OCI-LY7 (cell line): ENCODE measurements at regions not wholly inside any gene's neighbourhood (a gene's known extent, or its start where the extent isn't known, plus 50 kb on each side); places are given as distances from the start of the nearest gene placed in this dataset.
"Not testable (repeated sequence)": the region's sequence is repeated elsewhere in the genome, so short reads cannot be mapped to it uniquely, and the experiment has no call there.

Source experiments
- BruUV-seq: library from RNA; stranded (reverse); fragments of 400-500 nt; replicated peaks from 2 replicates; lab custom pipeline; 2021; lab: Mats Ljungman, UMichigan
- CTCF ChIA-PET: fragments of 300-600 bp; sonication (Branson Sonifier 250); formaldehyde crosslinking; loops from one replicate; lab custom pipeline; 2022; ENCODE audit warnings: antibody characterized with exemption; ENCODE audit not compliant: unreplicated experiment; lab: Charles Lee
- POLR2A ChIA-PET: fragments of 300-600 bp; sonication (Branson Sonifier 250); formaldehyde crosslinking; loops from one replicate; lab custom pipeline; 2022; ENCODE audit warnings: antibody characterized with exemption; lab: Charles Lee
- DNase-seq: peaks from one replicate; pipeline ENCODE4 v3.0.0-alpha.2; 2015; ENCODE audit warnings: low spot score
- H2AFZ ChIP-seq: fragments of 200-600 bp; sonication (generic), shearing (Covaris generic); 2 replicates; pipeline ENCODE4 v1.6.1; 2014; ENCODE audit warnings: mild to moderate bottlenecking, antibody characterized with exemption, low read length, moderate library complexity
- H3K27ac ChIP-seq: fragments of 200-600 bp; sonication (generic); 2 replicates; pipeline ENCODE4 v1.5.1; 2014; ENCODE audit warnings: mixed run types, low read depth, mild to moderate bottlenecking, moderate library complexity, low read length, inconsistent platforms; ENCODE audit not compliant: poor library complexity, severe bottlenecking
- H3K36me3 ChIP-seq: fragments of 200-600 bp; sonication (generic); 2 replicates; pipeline ENCODE4 v1.6.1; 2014; ENCODE audit warnings: mild to moderate bottlenecking, antibody characterized with exemption, low read length, moderate library complexity, mixed read lengths; ENCODE audit not compliant: insufficient read depth
- H3K4me1 ChIP-seq: fragments of 200-600 bp; sonication (generic); 2 replicates; pipeline ENCODE4 v1.5.1; 2014; ENCODE audit warnings: mild to moderate bottlenecking, low read length; ENCODE audit not compliant: insufficient read depth, poor library complexity, severe bottlenecking
- H3K4me2 ChIP-seq: fragments of 200-600 bp; sonication (generic); 2 replicates; pipeline ENCODE4 v1.6.1; 2014; ENCODE audit warnings: mild to moderate bottlenecking, low read length
- H3K4me3 ChIP-seq: fragments of 200-600 bp; sonication (generic); 2 replicates; pipeline ENCODE4 v1.5.1; 2014; ENCODE audit warnings: mild to moderate bottlenecking, low read depth, low read length; ENCODE audit not compliant: poor library complexity, severe bottlenecking
- H3K79me2 ChIP-seq: fragments of 200-600 bp; sonication (generic); 2 replicates; pipeline ENCODE4 v1.6.1; 2016; ENCODE audit warnings: low read depth, mild to moderate bottlenecking, low read length, moderate library complexity, mixed read lengths; ENCODE audit not compliant: insufficient read depth
- H3K9me2 ChIP-seq: fragments of 200-600 bp; sonication (generic); 2 replicates; pipeline ENCODE4 v1.6.1; 2016; ENCODE audit warnings: mild to moderate bottlenecking, low read length, mixed read lengths; ENCODE audit not compliant: insufficient read depth
- H3K9me3 ChIP-seq: fragments of 200-600 bp; sonication (generic); 2 replicates; pipeline ENCODE4 v1.6.1; 2014; ENCODE audit warnings: mild to moderate bottlenecking, mixed run types, low read length, mixed read lengths
- H4K20me1 ChIP-seq: fragments of 200-600 bp; sonication (generic); 2 replicates; pipeline ENCODE4 v1.6.1; 2014; ENCODE audit warnings: mild to moderate bottlenecking, antibody characterized with exemption, low read length, moderate library complexity, mixed read lengths; ENCODE audit not compliant: insufficient read depth
- EZH2phosphoT487 ChIP-seq: fragments of 200-600 bp; sonication (generic); IDR thresholded peaks from 2 replicates; pipeline ENCODE4 v1.6.1; 2018; ENCODE audit warnings: low read depth, borderline replicate concordance, mild to moderate bottlenecking, mixed run types, antibody characterized with exemption, low read length, moderate library complexity, mixed read lengths
- intact Hi-C: fragments of 100-400 bp; cut with micrococcal nuclease; formaldehyde crosslinking; loops from one replicate; pipeline ENCODE4 v1.10.0; 2022; ENCODE audit not compliant: unreplicated experiment
- TF ChIP-seq, protein P1 (sequence below): fragments of 200-600 bp; sonication (generic); conservative IDR thresholded peaks from 2 replicates; pipeline ENCODE4 v1.5.1; 2014; ENCODE audit warnings: mild to moderate bottlenecking, antibody characterized with exemption, low read length, moderate library complexity, mixed read lengths

DNA sequence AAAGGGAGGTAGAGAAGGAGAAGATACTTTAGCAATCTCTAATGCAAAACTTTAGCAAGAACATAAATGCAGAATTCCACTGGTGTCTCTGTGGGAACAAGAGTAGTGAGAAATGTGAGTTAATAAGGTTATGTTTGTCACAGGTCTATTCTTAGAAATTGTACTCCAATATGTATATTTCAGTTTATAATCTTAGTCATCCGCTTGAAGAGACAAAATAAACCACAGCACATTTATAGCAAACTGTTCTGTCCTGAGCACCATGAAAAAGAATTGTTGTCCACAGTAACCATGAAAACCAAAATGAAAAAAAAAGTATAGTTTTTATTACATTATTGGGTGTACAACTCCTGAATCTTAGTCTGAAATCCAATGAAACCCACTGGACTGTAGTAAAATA is 93.6 kb upstream of the TSLP start:
- Histone ChIP-seq H3K36me3 (no peaks in the 10 kb centered on the region), H4K20me1 (no peaks in the 10 kb centered on the region), H3K4me3 (no peak overlapping the region), H2AFZ (no peak overlapping the region), H3K4me2 (no peak overlapping the region), H3K9me3 (no peaks in the 10 kb centered on the region), H3K27ac (no peak overlapping the region), H3K79me2 (no peaks in the 10 kb centered on the region), H3K9me2 (no peaks in the 10 kb centered on the region), H3K4me1 (no peaks in the 10 kb centered on the region)
- DNase-seq = no peak
- CTCF ChIA-PET = no interaction called here
- POLR2A ChIA-PET = interaction anchor here (0.7 kb wide), 1 partner anchor 81 kb away, joined by 3 read pairs; no protein-coding TSS in a partner anchor
- no TSS peak for BruUV-seq
- intact Hi-C loops = no loop called here
- TF ChIP-seq EZH2phosphoT487 = no peak
- TF ChIP-seq, protein P1, sequence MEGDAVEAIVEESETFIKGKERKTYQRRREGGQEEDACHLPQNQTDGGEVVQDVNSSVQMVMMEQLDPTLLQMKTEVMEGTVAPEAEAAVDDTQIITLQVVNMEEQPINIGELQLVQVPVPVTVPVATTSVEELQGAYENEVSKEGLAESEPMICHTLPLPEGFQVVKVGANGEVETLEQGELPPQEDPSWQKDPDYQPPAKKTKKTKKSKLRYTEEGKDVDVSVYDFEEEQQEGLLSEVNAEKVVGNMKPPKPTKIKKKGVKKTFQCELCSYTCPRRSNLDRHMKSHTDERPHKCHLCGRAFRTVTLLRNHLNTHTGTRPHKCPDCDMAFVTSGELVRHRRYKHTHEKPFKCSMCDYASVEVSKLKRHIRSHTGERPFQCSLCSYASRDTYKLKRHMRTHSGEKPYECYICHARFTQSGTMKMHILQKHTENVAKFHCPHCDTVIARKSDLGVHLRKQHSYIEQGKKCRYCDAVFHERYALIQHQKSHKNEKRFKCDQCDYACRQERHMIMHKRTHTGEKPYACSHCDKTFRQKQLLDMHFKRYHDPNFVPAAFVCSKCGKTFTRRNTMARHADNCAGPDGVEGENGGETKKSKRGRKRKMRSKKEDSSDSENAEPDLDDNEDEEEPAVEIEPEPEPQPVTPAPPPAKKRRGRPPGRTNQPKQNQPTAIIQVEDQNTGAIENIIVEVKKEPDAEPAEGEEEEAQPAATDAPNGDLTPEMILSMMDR = no peak

DNA sequence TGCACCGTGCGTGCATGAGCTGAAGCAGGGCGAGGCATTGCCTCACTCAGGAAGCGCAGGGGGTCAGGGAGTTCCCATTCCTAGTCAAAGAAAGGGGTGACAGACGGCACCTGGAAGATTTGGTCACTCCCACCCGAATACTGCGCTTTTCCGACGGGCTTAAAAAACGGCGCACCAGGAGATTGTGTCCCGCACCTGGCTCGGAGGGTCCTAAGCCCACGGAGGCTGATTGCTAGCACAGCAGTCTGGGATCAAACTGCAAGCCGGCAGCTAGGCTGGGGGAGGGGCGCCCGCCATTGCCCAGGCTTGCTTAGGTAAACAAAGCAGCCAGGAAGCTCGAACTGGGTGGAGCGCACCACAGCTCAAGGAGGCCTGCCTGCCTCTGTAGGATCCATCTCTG is 85.6 kb upstream of the TSLP start:
- not testable (repeated sequence) for H3K4me2 ChIP-seq

DNA sequence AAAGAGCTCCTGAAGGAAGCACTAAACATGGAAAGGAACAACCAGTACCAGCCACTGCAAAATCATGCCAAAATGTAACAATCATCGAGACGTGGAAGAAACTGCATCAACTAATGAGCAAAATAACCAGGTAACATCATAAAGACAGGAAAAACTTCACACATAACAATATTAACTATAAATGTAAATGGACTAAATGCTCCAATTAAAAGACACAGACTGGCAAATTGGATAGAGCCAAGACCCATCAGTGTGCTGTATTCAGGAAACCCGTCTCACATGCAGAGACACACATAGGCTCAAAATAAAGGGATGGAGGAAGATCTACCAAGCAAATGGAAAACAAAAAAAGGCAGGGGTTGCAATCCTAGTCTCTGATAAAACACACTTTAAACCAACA is 83.9 kb upstream of the TSLP start:
- H3K4me3 ChIP-seq, BruUV-seq, H2AFZ ChIP-seq, H3K4me2 ChIP-seq, CTCF ChIA-PET, H3K79me2 ChIP-seq, H3K4me1 ChIP-seq, H4K20me1 ChIP-seq, H3K36me3 ChIP-seq, POLR2A ChIA-PET, H3K9me2 ChIP-seq, H3K9me3 ChIP-seq, DNase-seq, intact Hi-C loops, H3K27ac ChIP-seq: not testable (repeated sequence)

More for the DNA sequence above, 85.6 kb upstream of the TSLP start:
- H3K9me2 ChIP-seq, DNase-seq, intact Hi-C loops, H4K20me1 ChIP-seq, BruUV-seq, H3K4me3 ChIP-seq, H2AFZ ChIP-seq, H3K79me2 ChIP-seq, H3K4me1 ChIP-seq, H3K9me3 ChIP-seq, H3K27ac ChIP-seq, H3K36me3 ChIP-seq: not testable (repeated sequence)
- CTCF ChIA-PET = interaction anchor here (0.6 kb wide), 1 partner anchor 35 kb away, joined by 3 read pairs; no protein-coding TSS in a partner anchor
- POLR2A ChIA-PET = interaction anchor here (1.8 kb wide), 1 partner anchor 12 kb away, joined by 5 read pairs; no protein-coding TSS in a partner anchor

DNA sequence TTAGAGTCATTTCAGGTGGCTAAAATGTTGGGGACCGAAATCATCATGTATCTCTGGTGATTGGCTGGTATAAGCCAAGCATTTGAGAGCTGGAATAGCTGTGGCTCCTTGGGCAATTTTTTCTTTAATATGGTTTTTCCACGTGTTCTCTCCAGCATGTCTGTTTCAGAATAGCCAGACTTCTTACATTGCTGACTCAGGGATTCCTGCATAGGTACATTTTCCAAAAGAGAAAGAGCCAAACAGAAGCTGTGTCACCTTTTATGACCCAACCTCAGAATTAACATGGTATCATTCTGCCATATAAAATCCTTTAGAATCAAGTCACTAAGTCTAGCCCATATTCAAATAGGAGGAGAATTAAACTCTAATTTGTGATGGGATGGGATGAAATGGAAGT is 74.8 kb upstream of the TSLP start:
- ChIA-PET CTCF (no interaction called here), POLR2A (interaction anchor here (0.7 kb wide), 1 partner anchor 26 kb away, joined by 3 read pairs; no protein-coding TSS in a partner anchor)
- intact Hi-C loops = no loop called here
- TF ChIP-seq, protein P1 = no peak
- TF ChIP-seq EZH2phosphoT487 = no peak
- no peaks in the 10 kb centered on the region for H3K9me3 ChIP-seq
- H3K4me3 ChIP-seq = no peak overlapping the region
- no TSS peak for BruUV-seq
- no peaks in the 10 kb centered on the region for H3K4me1 ChIP-seq
- no peak overlapping the region for H3K4me2 ChIP-seq
- H3K79me2 ChIP-seq = no peaks in the 10 kb centered on the region
- DNase-seq = no peak
- H3K36me3 ChIP-seq = no peaks in the 10 kb centered on the region
- no peak overlapping the region for H3K27ac ChIP-seq
- H2AFZ ChIP-seq = no peak overlapping the region
- no peaks in the 10 kb centered on the region for H4K20me1 ChIP-seq
- H3K9me2 ChIP-seq = no peaks in the 10 kb centered on the region
